ENCODE measurements at regions not wholly inside any gene's neighbourhood (a gene's known extent, or its start where the extent isn't known, plus 50 kb on each side); places are given as distances from the start of the nearest gene placed in this dataset.

- Histone ChIP-seq H4K20me1 (ENCODE audit: insufficient read depth) (no peaks in the 10 kb centered on the region), H2AFZ (ENCODE audit: low read depth, low read length, poor library complexity, severe bottlenecking) (no peak overlapping the region), H3K79me2 (ENCODE audit: insufficient read depth, low read length) (no peaks in the 10 kb centered on the region), H3K36me3 (ENCODE audit: control insufficient read depth in 1 of 2, insufficient read depth in 2 of 2, low read length in 2 of 2) (no peaks in the 10 kb centered on the region), H3K4me2 (ENCODE audit: low read length) (no peak overlapping the region), H3K9ac (ENCODE audit: low read length) (no peak overlapping the region), H3K9me3 (ENCODE audit: control insufficient read depth in 1 of 2, insufficient read depth in 1 of 2, low read depth in 1 of 2, low read length in 2 of 2) (no peaks in the 10 kb centered on the region), H3K27ac (ENCODE audit: low read depth, low read length) (no peak overlapping the region), H3K27me3 (ENCODE audit: insufficient read depth, low read length) (no peaks in the 10 kb centered on the region), H3K4me1 (ENCODE audit: control insufficient read depth in 1 of 2, insufficient read depth in 2 of 2, low read length in 2 of 2) (peaks cover 8 to 39% of the 10 kb centered on the region in 2 experiments), H3K4me3 (replicated peaks in 1 of 2; ENCODE audit: low read depth in 1 of 2, low read length in 2 of 2) (no peak overlapping the region), H3K9me2 (ENCODE audit: insufficient read depth) (no peaks in the 10 kb centered on the region)
- ChIA-PET CTCF (interaction anchor here (1.0 kb wide), 1 partner anchor 13 kb away, joined by 3 read pairs; no protein-coding TSS in a partner anchor), POLR2A (no interaction called here), RAD21 (ENCODE audit: low non-redundant PET in 1 of 2, low total read pairs in 2 of 2, uncharacterized antibody in 2 of 2, unreplicated experiment in 2 of 2) (no interaction called here)
- DNase-seq (ENCODE audit: low read depth, low spot score) (no peak), ATAC-seq (no peak)
- TF ChIP-seq JUND (IDR thresholded peaks at IDR 0.05) (no peak), SP1 (IDR thresholded peaks at IDR 0.05; ENCODE audit: low read depth) (no peak)
- intact Hi-C loops (cut with micrococcal nuclease), result no loop called here
- no TSS peak for BruUV-seq (replicated peaks)
Measured at GRCh38 chr3:159171333-159171732, 369.5 kb downstream of the MFSD1 start.

- POLR2A ChIA-PET, result no interaction called here
- no peaks in the 10 kb centered on the region for H3K9me2 ChIP-seq (ENCODE audit: insufficient read depth)
- H3K4me1 ChIP-seq (ENCODE audit: control insufficient read depth in 1 of 2, insufficient read depth in 2 of 2, low read length in 2 of 2), result peaks cover 8 to 33% of the 10 kb centered on the region in 2 experiments
- no peaks in the 10 kb centered on the region for H3K79me2 ChIP-seq (ENCODE audit: insufficient read depth, low read length)
- intact Hi-C loops (cut with micrococcal nuclease), result no loop called here
- no peak overlapping the region for H3K4me2 ChIP-seq (ENCODE audit: low read length)
- H3K36me3 ChIP-seq (ENCODE audit: control insufficient read depth in 1 of 2, insufficient read depth in 2 of 2, low read length in 2 of 2), result no peaks in the 10 kb centered on the region
- H3K4me3 ChIP-seq (replicated peaks in 1 of 2; ENCODE audit: low read depth in 1 of 2, low read length in 2 of 2), result no peak overlapping the region
- no peak overlapping the region for H3K9ac ChIP-seq (ENCODE audit: low read length)
- no peaks in the 10 kb centered on the region for H3K9me3 ChIP-seq (ENCODE audit: control insufficient read depth in 1 of 2, insufficient read depth in 1 of 2, low read depth in 1 of 2, low read length in 2 of 2)
- DNase-seq (ENCODE audit: low read depth, low spot score), result no peak
- no TSS peak for BruUV-seq (replicated peaks)
- RAD21 ChIA-PET (ENCODE audit: low non-redundant PET in 1 of 2, low total read pairs in 2 of 2, uncharacterized antibody in 2 of 2, unreplicated experiment in 2 of 2), result no interaction called here
- CTCF ChIA-PET, result no interaction called here
- no peak overlapping the region for H3K27ac ChIP-seq (ENCODE audit: low read depth, low read length)
- TF ChIP-seq TCF7L2 (IDR thresholded peaks at IDR 0.05; ENCODE audit: borderline replicate concordance, extremely low read depth, insufficient read depth, insufficient read length), result no peak
- TF ChIP-seq JUND (IDR thresholded peaks at IDR 0.05), result no peak
- TF ChIP-seq ELF1 (IDR thresholded peaks at IDR 0.05; ENCODE audit: borderline replicate concordance, low read depth), result no peak
- TF ChIP-seq REST (IDR thresholded peaks at IDR 0.05; ENCODE audit: low read depth), result no peak
- no peak for TF ChIP-seq CBX3 (IDR thresholded peaks at IDR 0.05; ENCODE audit: low read depth)
- no peak for TF ChIP-seq EGR1 (IDR thresholded peaks at IDR 0.05; ENCODE audit: low read depth)
- TF ChIP-seq EZH2 (IDR thresholded peaks at IDR 0.05), result no peak
- no peak for TF ChIP-seq EZH2phosphoT487 (IDR thresholded peaks at IDR 0.05; ENCODE audit: borderline replicate concordance)
- no peak for TF ChIP-seq SP1 (IDR thresholded peaks at IDR 0.05; ENCODE audit: low read depth)
- TF ChIP-seq POLR2AphosphoS5 (IDR thresholded peaks at IDR 0.05; ENCODE audit: low read depth, low read length), result no peak
- TF ChIP-seq ZFX (IDR thresholded peaks at IDR 0.05), result no peak
- no peaks in the 10 kb centered on the region for H3K27me3 ChIP-seq (ENCODE audit: insufficient read depth, low read length)
- no peak overlapping the region for H2AFZ ChIP-seq (ENCODE audit: low read depth, low read length, poor library complexity, severe bottlenecking)
- H4K20me1 ChIP-seq (ENCODE audit: insufficient read depth), result no peaks in the 10 kb centered on the region
- no peak for ATAC-seq
Measured at GRCh38 chr3:159172473-159172872, 370.6 kb downstream of the MFSD1 start.

All from HCT116 (cell line).